ENCODE measurements at regions not wholly inside any gene's neighbourhood (a gene's known extent, or its start where the extent isn't known, plus 50 kb on each side); places are given as distances from the start of the nearest gene placed in this dataset.
"Not testable (repeated sequence)": the region's sequence is repeated elsewhere in the genome, so short reads cannot be mapped to it uniquely, and the experiment has no call there.

GRCh38 chr4:23038626-23039491 lies 346.1 kb downstream of the GBA3 start:
- DNase-seq (ENCODE audit: extremely low read depth in 1 of 2, low read depth in 1 of 2), result no peak

GRCh38 chr4:23036921-23037495 lies 344.3 kb downstream of the GBA3 start:
- DNase-seq (ENCODE audit: extremely low read depth in 1 of 2, low read depth in 1 of 2), result no peak

- no peak for DNase-seq (ENCODE audit: extremely low read depth in 1 of 2, low read depth in 1 of 2)
These were observed 343.8 kb downstream of the GBA3 start for GRCh38 chr4:23036503-23036902.

GRCh38 chr4:23035521-23036056 lies 342.9 kb downstream of the GBA3 start:
- DNase-seq (ENCODE audit: extremely low read depth in 1 of 2, low read depth in 1 of 2), result no peak

DNA sequence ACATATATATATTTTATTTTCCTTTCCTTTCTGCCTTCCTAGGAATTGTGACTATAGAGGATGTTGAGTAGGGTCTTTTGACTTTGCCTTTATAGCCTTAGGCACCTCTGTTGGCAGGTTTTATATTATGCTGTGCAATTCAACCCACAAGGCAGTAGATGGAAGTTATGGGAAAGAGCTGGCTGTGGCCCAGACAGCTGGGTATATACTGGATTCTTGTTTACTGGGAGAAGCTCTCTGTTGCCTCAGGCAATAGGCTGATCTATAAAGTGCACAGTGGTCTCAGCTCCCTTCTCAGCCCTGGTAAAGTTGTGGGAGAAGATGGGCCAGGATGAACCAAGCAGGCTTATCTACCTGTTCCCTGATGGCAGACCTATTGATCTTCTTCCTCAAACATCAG lies 342.0 kb downstream of the GBA3 start:
- no peak for DNase-seq (ENCODE audit: extremely low read depth in 1 of 2, low read depth in 1 of 2)

GRCh38 chr4:23033796-23034195 lies 341.1 kb downstream of the GBA3 start:
- no peak for DNase-seq (ENCODE audit: extremely low read depth in 1 of 2, low read depth in 1 of 2)

- DNase-seq (ENCODE audit: extremely low read depth in 1 of 2, low read depth in 1 of 2), result no peak
These were observed 336.1 kb downstream of the GBA3 start for GRCh38 chr4:23028875-23029274.

GRCh38 chr4:23023666-23024065 lies 330.9 kb downstream of the GBA3 start:
- DNase-seq (ENCODE audit: extremely low read depth in 1 of 2, low read depth in 1 of 2), result no peak

GRCh38 chr4:23023121-23023520 lies 330.4 kb downstream of the GBA3 start:
- DNase-seq (ENCODE audit: extremely low read depth in 1 of 2, low read depth in 1 of 2), result no peak

- no peak for DNase-seq (ENCODE audit: extremely low read depth in 1 of 2, low read depth in 1 of 2)
These were observed 329.3 kb downstream of the GBA3 start for GRCh38 chr4:23022032-23022431.

DNA sequence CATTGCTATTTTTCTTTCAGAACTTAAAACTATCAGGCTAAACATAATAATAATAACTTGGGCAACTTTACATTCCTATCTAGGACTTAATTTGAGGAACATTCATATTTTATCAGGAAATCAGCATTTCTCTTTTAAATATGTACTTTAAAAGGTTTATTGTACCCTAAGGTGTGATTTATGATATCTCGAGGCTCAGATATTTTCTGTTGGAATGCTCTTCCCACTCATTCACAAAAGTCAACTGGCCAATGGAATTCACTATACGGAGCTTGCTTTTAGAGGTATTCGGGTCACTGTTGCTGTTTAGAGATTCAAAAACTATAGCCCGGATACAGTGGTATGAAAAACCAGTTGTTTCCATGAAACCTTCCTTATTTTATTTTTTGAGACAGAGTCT lies 328.3 kb downstream of the GBA3 start:
- no peak for DNase-seq (ENCODE audit: extremely low read depth in 1 of 2, low read depth in 1 of 2)

- not testable (repeated sequence) for DNase-seq (ENCODE audit: extremely low read depth in 1 of 2, low read depth in 1 of 2)
These were observed 327.7 kb downstream of the GBA3 start for GRCh38 chr4:23020399-23020798.

DNA sequence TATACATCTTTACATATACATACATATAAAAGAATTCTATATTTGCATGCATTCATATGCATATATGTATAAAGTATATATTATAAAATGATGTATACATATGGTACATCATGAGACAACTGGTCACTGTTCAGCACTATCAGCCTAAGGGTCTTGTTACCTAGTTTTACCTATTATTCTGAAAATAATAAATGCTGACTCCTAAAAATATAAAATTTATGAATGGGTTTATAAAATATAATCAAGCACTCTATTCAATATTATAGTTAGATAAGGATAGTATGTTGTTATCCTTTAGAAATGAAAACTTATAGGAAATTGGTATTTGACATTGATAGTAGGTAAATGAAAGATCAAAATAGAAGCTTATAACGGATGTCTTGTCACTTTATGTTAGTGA lies 324.2 kb downstream of the GBA3 start:
- DNase-seq (ENCODE audit: extremely low read depth in 1 of 2, low read depth in 1 of 2), result no peak

DNA sequence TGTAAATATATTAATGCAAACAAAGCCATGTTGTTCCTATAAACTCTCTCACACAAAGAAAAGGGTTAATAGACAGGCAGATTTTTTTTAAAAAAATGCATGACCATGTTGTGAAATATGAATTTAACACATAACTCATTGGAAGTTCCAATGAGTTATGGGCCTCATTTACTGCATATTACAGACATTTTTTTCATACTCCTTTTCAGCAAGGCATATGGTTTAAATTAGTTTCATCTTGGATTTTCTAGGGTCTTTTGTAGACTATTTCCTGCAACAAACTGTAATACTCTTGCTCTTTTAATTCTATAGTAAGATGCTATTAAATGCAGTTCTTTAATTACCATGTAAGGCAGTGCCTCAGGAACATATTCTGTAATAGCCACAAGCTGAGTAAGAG lies 323.1 kb downstream of the GBA3 start:
- DNase-seq (ENCODE audit: extremely low read depth in 1 of 2, low read depth in 1 of 2), result no peak

DNA sequence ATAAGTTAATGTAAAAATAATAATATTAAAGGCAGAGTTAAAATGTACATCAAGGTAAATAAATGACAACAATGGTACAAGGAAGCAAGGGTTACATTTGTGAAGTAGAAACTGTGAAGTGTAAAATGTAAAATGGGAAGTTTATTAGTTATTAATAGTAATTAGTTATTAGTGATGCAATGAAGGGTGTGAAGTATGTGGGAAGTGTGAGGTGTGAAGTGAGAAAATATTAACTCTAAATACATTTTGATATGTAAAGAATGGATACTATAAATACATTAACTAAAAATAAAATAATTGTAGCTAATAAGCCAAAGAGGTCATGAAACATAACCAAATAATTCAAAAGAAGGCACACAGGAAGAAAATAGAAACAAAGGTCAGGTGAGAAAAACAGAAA lies 316.4 kb downstream of the GBA3 start:
- no peak for DNase-seq (ENCODE audit: extremely low read depth in 1 of 2, low read depth in 1 of 2)

- no peak for DNase-seq (ENCODE audit: extremely low read depth in 1 of 2, low read depth in 1 of 2)
These were observed 314.0 kb downstream of the GBA3 start for GRCh38 chr4:23006756-23007155.

GRCh38 chr4:23005691-23006090 lies 313.0 kb downstream of the GBA3 start:
- DNase-seq (ENCODE audit: extremely low read depth in 1 of 2, low read depth in 1 of 2), result no peak

DNA sequence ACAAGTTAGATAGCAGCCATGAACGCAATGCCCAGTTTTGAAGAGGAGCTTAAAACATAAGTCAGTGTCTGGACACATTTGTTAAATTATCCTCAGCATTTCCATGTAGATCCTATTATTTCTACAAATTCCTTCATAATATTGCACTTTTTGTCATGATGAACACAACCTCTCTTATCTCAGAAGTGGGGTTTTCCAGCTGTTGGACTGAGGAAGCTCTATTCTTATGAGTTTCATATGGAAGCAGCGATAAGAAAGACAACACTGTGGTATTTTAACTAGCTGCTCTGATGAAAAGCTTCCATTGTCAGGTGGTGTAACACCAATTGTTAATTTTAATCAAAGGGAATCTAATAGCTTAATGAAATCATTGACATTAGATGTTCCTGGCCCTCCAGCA lies 308.7 kb downstream of the GBA3 start:
- no peak for DNase-seq (ENCODE audit: extremely low read depth in 1 of 2, low read depth in 1 of 2)

DNA sequence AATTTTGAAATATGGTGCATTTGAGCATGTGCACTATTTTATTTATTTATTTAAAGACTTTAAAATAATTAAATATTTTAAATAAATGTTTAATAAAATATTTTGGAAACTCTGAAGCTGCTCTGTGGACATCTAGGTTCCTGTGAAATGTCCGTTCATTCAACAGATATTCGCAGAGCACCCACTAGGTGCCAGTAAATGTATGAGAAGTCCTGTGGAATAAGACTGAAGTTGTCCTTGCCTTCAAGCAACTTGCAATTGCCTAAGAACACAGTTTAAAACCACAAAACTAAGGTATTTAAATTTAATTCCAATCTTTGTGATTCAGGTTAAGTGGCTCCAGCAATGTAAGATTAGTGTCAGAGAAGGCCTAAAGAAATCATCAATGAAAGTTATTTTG lies 306.7 kb downstream of the GBA3 start:
- no peak for DNase-seq (ENCODE audit: extremely low read depth in 1 of 2, low read depth in 1 of 2)

- no peak for DNase-seq (ENCODE audit: extremely low read depth in 1 of 2, low read depth in 1 of 2)
These were observed 304.9 kb downstream of the GBA3 start for GRCh38 chr4:22997358-22998224.

DNA sequence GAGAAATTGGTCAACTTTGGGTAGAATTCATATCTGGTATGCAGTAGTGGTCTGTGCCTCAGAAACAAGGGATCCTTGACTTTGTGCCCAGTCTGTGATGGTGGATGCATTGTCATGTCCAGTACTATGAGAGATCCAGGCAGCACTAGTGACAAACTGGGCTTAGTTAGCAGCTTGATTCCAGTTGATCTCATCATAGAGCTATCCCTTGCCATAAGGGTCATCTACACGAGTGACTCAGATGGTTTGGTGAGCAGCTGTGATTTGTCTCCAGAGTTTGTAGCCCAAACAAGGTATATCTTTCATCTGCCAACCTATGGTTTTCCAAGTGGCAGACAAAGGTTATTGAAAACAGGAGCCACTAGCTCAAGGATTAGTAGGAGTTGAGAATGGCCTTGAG lies 298.8 kb downstream of the GBA3 start:
- no peak for DNase-seq (ENCODE audit: extremely low read depth in 1 of 2, low read depth in 1 of 2)

Data from stimulated activated CD8-positive, alpha-beta memory T cell treated with anti-CD3 and anti-CD28 coated beads, Interleukin-7, amount 100 ng/mL, for 48 hours (primary cell).